Activated CD4-positive, alpha-beta memory T cell treated with anti-CD3 and anti-CD28 coated beads for 36 hours (primary cell): ENCODE measurements at regions not wholly inside any gene's neighbourhood (a gene's known extent, or its start where the extent isn't known, plus 50 kb on each side); places are given as distances from the start of the nearest gene placed in this dataset.
"Not testable (repeated sequence)": the region's sequence is repeated elsewhere in the genome, so short reads cannot be mapped to it uniquely, and the experiment has no call there.

Experiments used
- CTCF ChIA-PET: fragments of 350-600 bp; sonication (Branson Sonifier 250); formaldehyde crosslinking; loops from one replicate; lab custom pipeline; 2021; ENCODE audit warnings: antibody characterized with exemption, inconsistent platforms; lab: Charles Lee
- POLR2A ChIA-PET: fragments of 350-600 bp; sonication (Branson Sonifier 250); formaldehyde crosslinking; loops from one replicate; lab custom pipeline; 2021; ENCODE audit warnings: antibody characterized with exemption; lab: Charles Lee
- DNase-seq: peaks from one replicate; pipeline ENCODE4 v3.0.0-alpha.2; 2020
- H3K27ac Mint-ChIP-seq: one replicate; pipeline ENCODE4 v1.8.0; 2021; ENCODE audit warnings: mixed read lengths
- H3K27me3 Mint-ChIP-seq: one replicate; pipeline ENCODE4 v1.8.0; 2021; ENCODE audit warnings: mixed read lengths
- H3K36me3 Mint-ChIP-seq: one replicate; pipeline ENCODE4 v1.8.0; 2021; ENCODE audit warnings: mixed read lengths
- H3K4me1 Mint-ChIP-seq: one replicate; pipeline ENCODE4 v1.8.0; 2021; ENCODE audit warnings: low read depth, mixed read lengths
- H3K4me3 Mint-ChIP-seq: one replicate; pipeline ENCODE4 v1.8.0; 2021; ENCODE audit warnings: mild to moderate bottlenecking, mixed read lengths
- H3K9me3 Mint-ChIP-seq: one replicate; pipeline ENCODE4 v1.8.0; 2021; ENCODE audit warnings: mixed read lengths
- intact Hi-C: fragments of 100-400 bp; cut with micrococcal nuclease; formaldehyde crosslinking; loops from one replicate; pipeline ENCODE4 v1.15.1; 2023

GRCh38 chr10:38209332-38209731 is 115.2 kb downstream of the ZNF37A start:
- Mint-ChIP-seq H3K36me3 (no peaks in the 10 kb centered on the region), H3K4me3 (no peak overlapping the region), H3K9me3 (no peaks in the 10 kb centered on the region), H3K27ac (no peak overlapping the region), H3K27me3 (peaks cover 1% of the 10 kb centered on the region), H3K4me1 (no peaks in the 10 kb centered on the region)
- ChIA-PET POLR2A (no interaction called here), CTCF (no interaction called here)
- DNase-seq = no peak
- intact Hi-C loops = no loop called here

- H3K27me3 Mint-ChIP-seq, intact Hi-C loops, DNase-seq, H3K4me1 Mint-ChIP-seq, POLR2A ChIA-PET, H3K36me3 Mint-ChIP-seq, H3K4me3 Mint-ChIP-seq, H3K27ac Mint-ChIP-seq, H3K9me3 Mint-ChIP-seq, CTCF ChIA-PET: not testable (repeated sequence)
These were observed 115.6 kb downstream of the ZNF37A start for GRCh38 chr10:38209748-38210147.

- H3K27ac Mint-ChIP-seq = no peak overlapping the region
- H3K36me3 Mint-ChIP-seq = no peaks in the 10 kb centered on the region
- DNase-seq = no peak
- intact Hi-C loops = no loop called here
- no peaks in the 10 kb centered on the region for H3K4me1 Mint-ChIP-seq
- no peak overlapping the region for H3K4me3 Mint-ChIP-seq
- H3K9me3 Mint-ChIP-seq = peaks cover 1% of the 10 kb centered on the region
- H3K27me3 Mint-ChIP-seq = no peaks in the 10 kb centered on the region
- ChIA-PET POLR2A (no interaction called here), CTCF (no interaction called here)
These were observed 118.3 kb downstream of the ZNF37A start for GRCh38 chr10:38212460-38212859.

- Mint-ChIP-seq H3K4me1 (no peaks in the 10 kb centered on the region), H3K27me3 (no peaks in the 10 kb centered on the region), H3K27ac (no peak overlapping the region), H3K36me3 (no peaks in the 10 kb centered on the region), H3K4me3 (no peak overlapping the region), H3K9me3 (peaks cover 8% of the 10 kb centered on the region)
- intact Hi-C loops = no loop called here
- DNase-seq = no peak
- POLR2A ChIA-PET = no interaction called here
- CTCF ChIA-PET = no interaction called here
These were observed 132.2 kb downstream of the ZNF37A start for GRCh38 chr10:38226385-38226784.

- ChIA-PET CTCF (no interaction called here), POLR2A (no interaction called here)
- DNase-seq = no peak
- Mint-ChIP-seq H3K9me3 (peaks cover 8% of the 10 kb centered on the region), H3K27me3 (no peaks in the 10 kb centered on the region), H3K4me1 (no peaks in the 10 kb centered on the region), H3K4me3 (no peak overlapping the region), H3K36me3 (no peaks in the 10 kb centered on the region), H3K27ac (no peak overlapping the region)
- intact Hi-C loops = no loop called here
These were observed 134.3 kb downstream of the ZNF37A start for GRCh38 chr10:38228394-38228793.

GRCh38 chr10:38238479-38238878 is 144.3 kb downstream of the ZNF37A start:
- H3K27ac Mint-ChIP-seq, H3K4me1 Mint-ChIP-seq, CTCF ChIA-PET, H3K4me3 Mint-ChIP-seq, H3K27me3 Mint-ChIP-seq, H3K36me3 Mint-ChIP-seq, intact Hi-C loops, POLR2A ChIA-PET, DNase-seq: not testable (repeated sequence)
- peaks cover 13% of the 10 kb centered on the region for H3K9me3 Mint-ChIP-seq

- H3K36me3 Mint-ChIP-seq, H3K27me3 Mint-ChIP-seq, CTCF ChIA-PET, H3K4me1 Mint-ChIP-seq, POLR2A ChIA-PET, intact Hi-C loops, H3K4me3 Mint-ChIP-seq, H3K27ac Mint-ChIP-seq, DNase-seq: not testable (repeated sequence)
- H3K9me3 Mint-ChIP-seq = peaks cover 19% of the 10 kb centered on the region
These were observed 148.0 kb downstream of the ZNF37A start for GRCh38 chr10:38242061-38242649.

GRCh38 chr10:38248113-38248512 is 154.0 kb downstream of the ZNF37A start:
- CTCF ChIA-PET, H3K27ac Mint-ChIP-seq, DNase-seq, intact Hi-C loops, H3K4me3 Mint-ChIP-seq, POLR2A ChIA-PET, H3K27me3 Mint-ChIP-seq, H3K4me1 Mint-ChIP-seq, H3K36me3 Mint-ChIP-seq: not testable (repeated sequence)
- H3K9me3 Mint-ChIP-seq = peaks cover 32% of the 10 kb centered on the region

- peaks cover 31% of the 10 kb centered on the region for H3K9me3 Mint-ChIP-seq
- intact Hi-C loops, H3K27me3 Mint-ChIP-seq: not testable (repeated sequence)
These were observed 158.4 kb downstream of the ZNF37A start for GRCh38 chr10:38252551-38252950.

GRCh38 chr10:38267555-38267954 is 173.4 kb downstream of the ZNF37A start:
- H3K27ac Mint-ChIP-seq, CTCF ChIA-PET, DNase-seq, H3K27me3 Mint-ChIP-seq, H3K4me1 Mint-ChIP-seq, POLR2A ChIA-PET, intact Hi-C loops, H3K4me3 Mint-ChIP-seq, H3K36me3 Mint-ChIP-seq: not testable (repeated sequence)
- peaks cover 11% of the 10 kb centered on the region for H3K9me3 Mint-ChIP-seq

More at GRCh38 chr10:38252551-38252950, 158.4 kb downstream of the ZNF37A start:
- H3K36me3 Mint-ChIP-seq, CTCF ChIA-PET, H3K4me3 Mint-ChIP-seq, H3K27ac Mint-ChIP-seq, H3K4me1 Mint-ChIP-seq, DNase-seq, POLR2A ChIA-PET: not testable (repeated sequence)

GRCh38 chr10:38271031-38271430 is 176.9 kb downstream of the ZNF37A start:
- H3K27me3 Mint-ChIP-seq, H3K36me3 Mint-ChIP-seq, DNase-seq, H3K4me3 Mint-ChIP-seq, H3K4me1 Mint-ChIP-seq, CTCF ChIA-PET, intact Hi-C loops, POLR2A ChIA-PET, H3K9me3 Mint-ChIP-seq, H3K27ac Mint-ChIP-seq: not testable (repeated sequence)

GRCh38 chr10:38274879-38275278 is 180.7 kb downstream of the ZNF37A start:
- H3K4me3 Mint-ChIP-seq, POLR2A ChIA-PET, H3K27ac Mint-ChIP-seq: not testable (repeated sequence)

GRCh38 chr10:38292560-38292959 is 198.4 kb downstream of the ZNF37A start:
- DNase-seq, POLR2A ChIA-PET, H3K36me3 Mint-ChIP-seq, CTCF ChIA-PET, H3K27ac Mint-ChIP-seq, H3K4me3 Mint-ChIP-seq, intact Hi-C loops, H3K4me1 Mint-ChIP-seq, H3K9me3 Mint-ChIP-seq, H3K27me3 Mint-ChIP-seq: not testable (repeated sequence)

More at GRCh38 chr10:38274879-38275278, 180.7 kb downstream of the ZNF37A start:
- intact Hi-C loops, H3K27me3 Mint-ChIP-seq, CTCF ChIA-PET, H3K4me1 Mint-ChIP-seq, DNase-seq, H3K9me3 Mint-ChIP-seq, H3K36me3 Mint-ChIP-seq: not testable (repeated sequence)
